ENCODE measurements at regions not wholly inside any gene's neighbourhood (a gene's known extent, or its start where the extent isn't known, plus 50 kb on each side); places are given as distances from the start of the nearest gene placed in this dataset.

GRCh38 chr11:111082664-111083063, 162.9 kb upstream of the POU2AF2 start:
- no peak for TF ChIP-seq CTCF (IDR thresholded peaks at IDR 0.05; ENCODE audit: low read depth, low read length)
- no peak for DNase-seq (ENCODE audit: extremely low read depth, low read depth)

DNA sequence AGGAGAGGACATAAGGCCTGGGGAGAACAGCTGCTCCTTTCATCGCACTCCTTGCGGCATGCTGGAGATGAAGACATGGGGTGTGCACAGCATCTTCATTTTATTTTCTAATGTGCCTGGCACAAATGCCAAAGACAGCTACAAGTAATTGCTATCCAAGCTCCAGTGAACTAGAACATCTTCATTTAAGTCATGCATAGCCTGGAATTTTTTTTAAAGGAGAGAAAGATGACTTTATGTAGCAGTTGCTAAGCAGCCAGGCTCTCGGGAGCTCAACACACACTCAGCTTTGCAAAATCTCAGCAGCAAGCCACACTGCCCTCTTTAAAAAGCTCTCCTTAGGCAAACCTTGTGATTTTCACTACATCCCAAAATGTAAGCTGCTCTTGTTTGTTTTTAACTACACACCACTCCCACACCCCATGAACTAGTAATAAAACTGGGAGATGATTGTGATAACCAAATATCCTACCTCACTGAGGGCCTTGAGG, 164.5 kb upstream of the POU2AF2 start:
- DNase-seq (ENCODE audit: extremely low read depth, low read depth), result peak; percentile 44

DNA sequence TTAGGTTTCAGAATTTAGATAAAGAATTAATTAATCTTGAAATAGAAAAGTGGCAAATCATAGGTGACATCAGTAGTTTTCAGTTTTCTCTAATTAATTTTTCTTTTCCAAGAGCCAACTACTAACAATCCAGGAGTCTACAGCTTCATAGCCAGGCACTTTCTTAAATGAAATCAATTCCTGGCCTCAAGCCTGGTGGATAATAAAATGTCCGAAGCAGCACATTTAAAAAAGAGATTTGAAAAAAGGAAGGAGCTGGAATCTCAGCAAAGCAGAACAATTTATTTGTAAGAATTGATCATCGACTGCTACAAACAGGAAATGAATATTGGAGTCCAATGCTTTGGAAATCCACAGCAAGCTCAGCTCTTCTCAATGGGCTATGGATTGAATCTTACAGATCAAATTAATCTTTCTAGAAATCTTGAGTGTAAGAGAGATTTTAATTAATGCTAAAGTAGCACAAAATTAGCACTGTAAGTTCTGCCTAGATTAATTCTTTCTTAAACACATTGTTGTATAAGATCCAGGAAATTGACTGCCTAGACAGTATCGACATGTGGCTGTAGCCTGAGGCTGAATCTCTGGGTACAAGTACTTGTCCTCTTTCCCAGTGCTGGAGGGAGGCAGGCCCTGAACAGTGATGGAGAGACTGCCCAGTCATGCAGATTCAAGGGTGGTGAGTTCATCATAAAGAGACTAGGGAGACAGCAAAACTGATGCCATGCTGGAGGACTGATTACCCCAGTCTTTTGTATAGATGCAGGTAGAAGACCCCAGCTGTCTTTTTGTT, 167.8 kb upstream of the POU2AF2 start:
- TF ChIP-seq CTCF (IDR thresholded peaks at IDR 0.05; ENCODE audit: low read depth, low read length), result no peak
- DNase-seq (ENCODE audit: extremely low read depth, low read depth), result no peak

More for the DNA sequence above, 164.5 kb upstream of the POU2AF2 start:
- no peak; the same call in 1 of the 2 replicates for TF ChIP-seq CTCF (IDR thresholded peaks at IDR 0.05; ENCODE audit: low read depth, low read length)

DNA sequence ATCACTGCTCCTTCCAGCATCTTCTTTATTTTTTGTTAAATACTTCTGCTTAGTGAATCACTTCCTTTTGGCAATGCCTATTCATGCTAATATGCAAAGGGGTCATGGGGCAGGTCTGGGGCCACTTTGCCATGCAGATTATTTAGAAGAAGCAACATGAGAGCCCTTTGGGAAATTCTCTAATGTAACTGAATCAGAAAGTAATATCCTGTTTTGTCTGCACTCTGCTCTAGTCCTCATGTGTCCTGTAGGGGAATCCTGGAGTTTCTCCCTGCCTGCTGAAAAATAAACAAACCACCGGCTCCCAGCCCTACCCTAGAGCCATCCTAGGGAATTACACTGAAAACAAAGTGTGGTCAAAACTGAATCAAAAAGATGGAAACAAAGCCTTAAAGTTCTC, 176.5 kb upstream of the POU2AF2 start:
- peak; percentile 73 for DNase-seq (ENCODE audit: extremely low read depth, low read depth)
- peak; percentile 66 for TF ChIP-seq CTCF (IDR thresholded peaks at IDR 0.05; ENCODE audit: low read depth, low read length)

GRCh38 chr11:111067994-111068393, 177.5 kb upstream of the POU2AF2 start:
- no peak for DNase-seq (ENCODE audit: extremely low read depth, low read depth)
- TF ChIP-seq CTCF (IDR thresholded peaks at IDR 0.05; ENCODE audit: low read depth, low read length), result no peak

GRCh38 chr11:111066846-111067245, 178.7 kb upstream of the POU2AF2 start:
- DNase-seq (ENCODE audit: extremely low read depth, low read depth), result no peak

More at GRCh38 chr11:111066846-111067245, 178.7 kb upstream of the POU2AF2 start:
- no peak for TF ChIP-seq CTCF (IDR thresholded peaks at IDR 0.05; ENCODE audit: low read depth, low read length)
